CD14-positive monocyte (primary cell): ENCODE measurements at regions not wholly inside any gene's neighbourhood (a gene's known extent, or its start where the extent isn't known, plus 50 kb on each side); places are given as distances from the start of the nearest gene placed in this dataset.

Experiments used
- DNase-seq, 3 donors: peaks; one replicate each; pipeline ENCODE4 v3.0.0-alpha.2; 2011 to 2022
- H2AFZ ChIP-seq: 2 replicates; pipeline ENCODE4 v1.6.0; 2012; ENCODE audit warnings: mild to moderate bottlenecking, low read depth, low read length, inconsistent platforms; ENCODE audit not compliant: insufficient read depth, poor library complexity, severe bottlenecking
- H3K27ac ChIP-seq, 2 donors: 1 replicate in 1 of 2; 2 replicates in 1 of 2; pipeline ENCODE4 v1.5.1; 2012 to 2013; ENCODE audit warnings: low read length in 2 of 2, control low read depth in 1 of 2, inconsistent platforms in 1 of 2, low read depth in 1 of 2, mild to moderate bottlenecking in 1 of 2
- H3K27me3 ChIP-seq, 2 donors: one replicate each; pipeline versions ENCODE4 v1.6.0 to v1.6.1; 2011 to 2013; ENCODE audit warnings: low read length in 2 of 2; ENCODE audit not compliant: control insufficient read depth in 2 of 2, insufficient read depth in 2 of 2
- H3K36me3 ChIP-seq, 2 donors: replicated peaks in 1 of 2; 1 replicate in 1 of 2; 2 replicates in 1 of 2; pipeline versions ENCODE4 v1.5.1 to v1.6.1; 2012 to 2013; ENCODE audit warnings: low read length in 2 of 2, control low read depth in 1 of 2, inconsistent platforms in 1 of 2, mild to moderate bottlenecking in 1 of 2; ENCODE audit not compliant: insufficient read depth in 2 of 2, control insufficient read depth in 1 of 2
- H3K4me1 ChIP-seq, 2 donors: 1 replicate in 1 of 2; 2 replicates in 1 of 2; pipeline versions ENCODE4 v1.5.1 to v1.6.1; 2012 to 2013; ENCODE audit warnings: low read length in 2 of 2, control low read depth in 1 of 2, inconsistent platforms in 1 of 2, mild to moderate bottlenecking in 1 of 2, moderate library complexity in 1 of 2; ENCODE audit not compliant: insufficient read depth in 2 of 2, control insufficient read depth in 1 of 2
- H3K4me2 ChIP-seq: replicated peaks from 2 replicates; pipeline ENCODE3; 2012; ENCODE audit warnings: low read length, moderate library complexity, mild to moderate bottlenecking; ENCODE audit not compliant: poor library complexity, severe bottlenecking; ENCODE audit errors: extremely low read depth
- H3K4me3 ChIP-seq, 3 experiments: fragments of 200-600 bp in 1 of 3; sonication (generic) in 1 of 3; replicated peaks in 1 of 3; 1 replicate in 2 of 3; 2 replicates in 1 of 3; pipeline ENCODE4 v1.5.1; 2011 to 2013; ENCODE audit warnings: low read length in 3 of 3, mild to moderate bottlenecking in 3 of 3, control low read depth in 2 of 3, low read depth in 2 of 3, inconsistent platforms in 1 of 3, moderate library complexity in 1 of 3
- H3K79me2 ChIP-seq: 2 replicates; pipeline ENCODE4 v1.6.0; 2012; ENCODE audit warnings: mild to moderate bottlenecking, control low read depth, inconsistent platforms, low read length, moderate library complexity; ENCODE audit not compliant: insufficient read depth
- H3K9ac ChIP-seq: 2 replicates; pipeline ENCODE4 v1.6.0; 2017; ENCODE audit warnings: low read length, mild to moderate bottlenecking; ENCODE audit not compliant: insufficient read depth, poor library complexity, severe bottlenecking
- H3K9me3 ChIP-seq, 2 donors: replicated peaks in 1 of 2; 1 replicate in 1 of 2; 2 replicates in 1 of 2; pipeline versions ENCODE4 v1.5.1 to v1.6.1; 2012 to 2013; ENCODE audit warnings: low read length in 2 of 2, control low read depth in 1 of 2; ENCODE audit not compliant: control insufficient read depth in 1 of 2, insufficient read depth in 1 of 2
- H4K20me1 ChIP-seq: 2 replicates; pipeline ENCODE4 v1.6.0; 2012; ENCODE audit warnings: mild to moderate bottlenecking, low read length, control low read depth, moderate library complexity; ENCODE audit not compliant: insufficient read depth
- H3K27ac Mint-ChIP-seq, 7 donors: one replicate each; pipeline ENCODE4 v1.8.0; 2020; ENCODE audit warnings: mild to moderate bottlenecking in 7 of 7, mixed read lengths in 7 of 7, moderate library complexity in 6 of 7, inconsistent platforms in 2 of 7
- H3K27me3 Mint-ChIP-seq, 3 donors: one replicate each; pipeline ENCODE4 v1.8.0; 2021 to 2022; ENCODE audit warnings: low read depth in 3 of 3, mild to moderate bottlenecking in 3 of 3, mixed read lengths in 3 of 3, moderate library complexity in 3 of 3, inconsistent platforms in 1 of 3
- H3K36me3 Mint-ChIP-seq, 2 donors: one replicate each; pipeline ENCODE4 v1.8.0; 2020; ENCODE audit warnings: mixed read lengths in 2 of 2, inconsistent platforms in 1 of 2, mild to moderate bottlenecking in 1 of 2
- H3K4me1 Mint-ChIP-seq: one replicate; pipeline ENCODE4 v1.8.0; 2020; ENCODE audit warnings: mild to moderate bottlenecking, mixed read lengths
- H3K4me3 Mint-ChIP-seq, 2 donors: one replicate each; pipeline ENCODE4 v1.8.0; 2020; ENCODE audit warnings: mild to moderate bottlenecking in 2 of 2, mixed read lengths in 2 of 2, moderate library complexity in 1 of 2
- H3K9me3 Mint-ChIP-seq, 7 donors: one replicate each; pipeline ENCODE4 v1.8.0; 2020 to 2022; ENCODE audit warnings: mixed read lengths in 7 of 7, mild to moderate bottlenecking in 6 of 7, moderate library complexity in 6 of 7, inconsistent platforms in 2 of 7
- WGBS: methylation state at CpG from one replicate; pipeline ENCODE4 v1.1.5; 2013; ENCODE audit warnings: missing lambda C conversion rate; ENCODE audit not compliant: insufficient coverage; 5-methylcytosine and 5-hydroxymethylcytosine counted together
- intact Hi-C, 2 donors: fragments of 100-400 bp; cut with micrococcal nuclease; formaldehyde crosslinking; loops; one replicate each; pipeline versions ENCODE4 v1.15.0 to v1.15.1; 2023
- TF ChIP-seq, protein P1 (sequence below): fragments of 200-600 bp; IDR thresholded peaks from one replicate; pipeline ENCODE4 v1.8.0; 2022; ENCODE audit warnings: antibody characterized with exemption, mild to moderate bottlenecking

DNA sequence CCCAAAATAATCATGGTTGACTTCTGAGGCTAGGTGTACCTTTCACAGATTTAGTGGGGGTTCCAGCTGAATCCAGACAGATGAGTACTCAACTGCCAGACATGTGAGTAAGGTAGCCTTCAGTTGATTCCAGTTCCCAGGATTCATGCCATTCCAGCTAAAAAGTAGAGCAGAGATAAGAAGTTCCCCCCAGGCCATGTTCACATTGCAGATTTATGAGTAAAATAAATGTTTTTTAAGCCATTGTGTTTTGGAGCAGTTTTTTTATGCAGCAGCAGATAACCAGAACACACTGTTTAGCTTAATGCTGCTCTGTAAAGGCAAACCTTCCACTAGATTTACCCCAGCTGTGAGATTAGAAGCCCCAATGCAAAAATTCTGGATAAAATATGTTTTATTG is 245.0 kb downstream of the RFPL4B start:
- Mint-ChIP-seq H3K27me3 (no peaks in the 10 kb centered on the region), H3K36me3 (no peaks in the 10 kb centered on the region), H3K4me1 (no peaks in the 10 kb centered on the region), H3K4me3 (no peak overlapping the region), H3K27ac (no peak overlapping the region), H3K9me3 (peaks cover 0 to 7% (median 5%) of the 10 kb centered on the region in 7 donors)
- Histone ChIP-seq H3K4me2 (no peak overlapping the region), H3K9me3 (no peaks in the 10 kb centered on the region), H3K9ac (no peak overlapping the region), H3K79me2 (no peaks in the 10 kb centered on the region), H3K27ac (no peak overlapping the region), H3K4me1 (no peaks in the 10 kb centered on the region), H3K27me3 (no peaks in the 10 kb centered on the region), H2AFZ (no peak overlapping the region), H4K20me1 (no peaks in the 10 kb centered on the region), H3K36me3 (no peaks in the 10 kb centered on the region), H3K4me3 (no peak overlapping the region)
- TF ChIP-seq, protein P1, sequence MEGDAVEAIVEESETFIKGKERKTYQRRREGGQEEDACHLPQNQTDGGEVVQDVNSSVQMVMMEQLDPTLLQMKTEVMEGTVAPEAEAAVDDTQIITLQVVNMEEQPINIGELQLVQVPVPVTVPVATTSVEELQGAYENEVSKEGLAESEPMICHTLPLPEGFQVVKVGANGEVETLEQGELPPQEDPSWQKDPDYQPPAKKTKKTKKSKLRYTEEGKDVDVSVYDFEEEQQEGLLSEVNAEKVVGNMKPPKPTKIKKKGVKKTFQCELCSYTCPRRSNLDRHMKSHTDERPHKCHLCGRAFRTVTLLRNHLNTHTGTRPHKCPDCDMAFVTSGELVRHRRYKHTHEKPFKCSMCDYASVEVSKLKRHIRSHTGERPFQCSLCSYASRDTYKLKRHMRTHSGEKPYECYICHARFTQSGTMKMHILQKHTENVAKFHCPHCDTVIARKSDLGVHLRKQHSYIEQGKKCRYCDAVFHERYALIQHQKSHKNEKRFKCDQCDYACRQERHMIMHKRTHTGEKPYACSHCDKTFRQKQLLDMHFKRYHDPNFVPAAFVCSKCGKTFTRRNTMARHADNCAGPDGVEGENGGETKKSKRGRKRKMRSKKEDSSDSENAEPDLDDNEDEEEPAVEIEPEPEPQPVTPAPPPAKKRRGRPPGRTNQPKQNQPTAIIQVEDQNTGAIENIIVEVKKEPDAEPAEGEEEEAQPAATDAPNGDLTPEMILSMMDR: no peak
- no peak for DNase-seq
- intact Hi-C loops: no loop called here

DNA sequence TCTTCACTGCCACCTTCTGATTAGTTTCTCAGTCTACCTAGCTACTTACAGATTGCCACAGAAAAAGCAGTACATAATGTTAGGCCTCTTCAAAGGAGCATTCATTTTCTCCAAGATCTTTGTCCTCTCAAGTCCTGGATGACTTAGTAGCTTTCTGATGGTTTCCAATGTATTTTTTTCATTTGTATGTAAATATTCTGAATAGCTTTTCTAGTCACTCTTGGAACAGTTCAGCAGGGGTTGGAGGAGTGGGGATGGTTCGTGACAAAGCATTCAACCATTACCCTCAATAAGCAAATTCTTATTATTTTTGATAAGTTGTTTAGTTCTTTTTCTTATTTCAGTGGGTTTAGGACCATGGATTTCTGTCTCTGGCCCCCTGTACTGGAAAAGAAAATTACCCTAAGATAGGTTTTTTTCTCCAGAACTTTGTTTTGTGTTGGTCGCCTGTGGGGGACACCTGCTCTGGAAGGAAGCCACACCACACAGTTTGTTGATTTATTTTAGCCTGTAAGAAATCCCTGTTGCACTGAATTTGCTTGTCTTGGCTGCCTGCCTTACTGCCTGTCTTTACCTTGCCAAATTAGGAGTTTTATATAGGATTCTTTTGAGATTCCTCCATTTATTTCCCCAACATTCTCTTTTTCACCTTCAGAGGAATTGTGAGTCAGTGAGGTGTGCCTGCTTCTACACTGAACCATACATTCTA is 247.9 kb downstream of the RFPL4B start:
- H3K4me1 Mint-ChIP-seq: no peaks in the 10 kb centered on the region
- Histone ChIP-seq H2AFZ (no peak overlapping the region), H3K27me3 (no peaks in the 10 kb centered on the region), H3K36me3 (no peaks in the 10 kb centered on the region), H3K4me2 (no peak overlapping the region), H3K9me3 (peaks cover 0 to 2% of the 10 kb centered on the region in 2 donors), H4K20me1 (no peaks in the 10 kb centered on the region), H3K9ac (no peak overlapping the region), H3K79me2 (no peaks in the 10 kb centered on the region), H3K4me1 (no peaks in the 10 kb centered on the region), H3K27ac (no peak overlapping the region), H3K4me3 (no peak overlapping the region)
- peaks cover 0 to 11% (median 3%) of the 10 kb centered on the region in 7 donors for H3K9me3 Mint-ChIP-seq
- intact Hi-C loops: no loop called here
- no peak for DNase-seq
- H3K27ac Mint-ChIP-seq: no peak overlapping the region
- H3K36me3 Mint-ChIP-seq: no peaks in the 10 kb centered on the region
- no peak overlapping the region for H3K4me3 Mint-ChIP-seq
- TF ChIP-seq, protein P1: no peak
- no CpG with 5 or more reads among the region's 2 CpGs for WGBS
- H3K27me3 Mint-ChIP-seq: no peaks in the 10 kb centered on the region
